Osteocyte (in vitro differentiated cells): ENCODE measurements at regions not wholly inside any gene's neighbourhood (a gene's known extent, or its start where the extent isn't known, plus 50 kb on each side); places are given as distances from the start of the nearest gene placed in this dataset.
A peak's percentile ranks its signal among the peaks of the same experiment; 100 is the strongest.

Experiments used
- DNase-seq: peaks from one replicate; pipeline ENCODE4 v3.0.0; 2021; ENCODE audit warnings: mixed read lengths; ENCODE audit not compliant: unreplicated experiment; ENCODE audit errors: extremely low spot score
- H3K27ac Mint-ChIP-seq: one replicate; pipeline ENCODE4 v1.8.0; 2021; ENCODE audit warnings: mild to moderate bottlenecking, mixed read lengths; ENCODE audit not compliant: unreplicated experiment
- H3K27me3 Mint-ChIP-seq: one replicate; pipeline ENCODE4 v1.8.0; 2021; ENCODE audit warnings: mixed read lengths; ENCODE audit not compliant: unreplicated experiment
- H3K36me3 Mint-ChIP-seq: one replicate; pipeline ENCODE4 v1.8.0; 2021; ENCODE audit warnings: mixed read lengths; ENCODE audit not compliant: unreplicated experiment
- H3K4me1 Mint-ChIP-seq: one replicate; pipeline ENCODE4 v1.8.0; 2021; ENCODE audit warnings: mixed read lengths; ENCODE audit not compliant: unreplicated experiment
- H3K4me3 Mint-ChIP-seq: one replicate; pipeline ENCODE4 v1.8.0; 2021; ENCODE audit warnings: mild to moderate bottlenecking, moderate library complexity, mixed read lengths; ENCODE audit not compliant: unreplicated experiment
- H3K9me3 Mint-ChIP-seq: one replicate; pipeline ENCODE4 v1.8.0; 2021; ENCODE audit warnings: mixed read lengths; ENCODE audit not compliant: unreplicated experiment
- TF ChIP-seq, protein P1 (sequence below): fragments of 200-600 bp; sonication (generic); IDR thresholded peaks from 2 replicates; pipeline ENCODE4 v1.5.0; 2021; ENCODE audit warnings: antibody characterized with exemption, mild to moderate bottlenecking, moderate library complexity

DNA sequence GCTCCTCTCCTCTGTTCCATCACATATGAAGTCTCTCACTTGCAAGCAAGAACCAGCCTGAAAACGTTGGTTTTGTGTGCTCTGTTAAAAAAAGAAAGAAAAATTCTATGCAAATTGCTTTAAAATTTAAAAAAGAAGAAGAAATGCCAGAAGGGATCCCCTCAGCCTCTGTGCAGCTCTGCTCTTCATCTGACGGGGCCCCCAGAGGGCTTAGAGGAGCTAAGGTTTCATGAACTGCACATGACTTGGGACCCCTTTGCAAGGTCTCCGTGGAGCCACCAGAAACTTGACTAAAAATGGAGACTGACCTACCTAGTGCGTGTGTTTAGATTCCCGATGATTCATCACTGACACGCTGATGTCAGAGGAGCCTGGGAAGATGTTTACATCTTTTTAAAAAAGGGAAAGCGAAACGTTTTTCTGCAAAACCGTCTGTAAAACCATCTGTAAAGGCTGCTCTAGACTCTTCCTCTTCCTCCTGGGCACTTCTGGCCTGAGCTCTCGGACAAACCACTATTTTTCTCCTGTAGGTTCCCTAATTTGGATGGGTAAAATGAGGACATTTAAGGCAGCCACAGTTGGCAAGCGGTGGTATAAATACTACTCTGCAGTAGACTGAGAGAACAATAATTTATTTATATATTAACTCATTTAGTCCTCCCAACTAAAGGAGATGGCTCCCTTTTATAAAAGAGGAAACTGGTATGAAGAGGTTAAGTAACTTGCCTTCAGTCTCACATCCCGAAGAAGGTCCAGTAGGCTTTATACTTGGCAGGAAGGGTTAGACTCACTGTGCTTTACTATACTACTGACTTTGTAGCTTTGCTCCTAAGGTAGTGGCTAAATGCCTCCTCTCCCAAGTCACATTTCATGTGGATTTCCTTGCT, 67.2 kb upstream of the POLG start:
- H3K9me3 Mint-ChIP-seq, result no peaks in the 10 kb centered on the region
- no peaks in the 10 kb centered on the region for H3K36me3 Mint-ChIP-seq
- no peak for DNase-seq
- TF ChIP-seq, protein P1, sequence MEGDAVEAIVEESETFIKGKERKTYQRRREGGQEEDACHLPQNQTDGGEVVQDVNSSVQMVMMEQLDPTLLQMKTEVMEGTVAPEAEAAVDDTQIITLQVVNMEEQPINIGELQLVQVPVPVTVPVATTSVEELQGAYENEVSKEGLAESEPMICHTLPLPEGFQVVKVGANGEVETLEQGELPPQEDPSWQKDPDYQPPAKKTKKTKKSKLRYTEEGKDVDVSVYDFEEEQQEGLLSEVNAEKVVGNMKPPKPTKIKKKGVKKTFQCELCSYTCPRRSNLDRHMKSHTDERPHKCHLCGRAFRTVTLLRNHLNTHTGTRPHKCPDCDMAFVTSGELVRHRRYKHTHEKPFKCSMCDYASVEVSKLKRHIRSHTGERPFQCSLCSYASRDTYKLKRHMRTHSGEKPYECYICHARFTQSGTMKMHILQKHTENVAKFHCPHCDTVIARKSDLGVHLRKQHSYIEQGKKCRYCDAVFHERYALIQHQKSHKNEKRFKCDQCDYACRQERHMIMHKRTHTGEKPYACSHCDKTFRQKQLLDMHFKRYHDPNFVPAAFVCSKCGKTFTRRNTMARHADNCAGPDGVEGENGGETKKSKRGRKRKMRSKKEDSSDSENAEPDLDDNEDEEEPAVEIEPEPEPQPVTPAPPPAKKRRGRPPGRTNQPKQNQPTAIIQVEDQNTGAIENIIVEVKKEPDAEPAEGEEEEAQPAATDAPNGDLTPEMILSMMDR, result no peak
- peaks cover 21% of the 10 kb centered on the region for H3K4me1 Mint-ChIP-seq
- H3K4me3 Mint-ChIP-seq, result no peak overlapping the region
- H3K27me3 Mint-ChIP-seq, result peaks cover 85% of the 10 kb centered on the region
- H3K27ac Mint-ChIP-seq, result no peak overlapping the region

GRCh38 chr15:89400782-89401545, 66.3 kb upstream of the POLG start:
- Mint-ChIP-seq H3K4me1 (peaks cover 12% of the 10 kb centered on the region), H3K9me3 (no peaks in the 10 kb centered on the region), H3K27ac (no peak overlapping the region), H3K4me3 (no peak overlapping the region), H3K36me3 (no peaks in the 10 kb centered on the region), H3K27me3 (peaks cover 84% of the 10 kb centered on the region)
- TF ChIP-seq, protein P1, result no peak
- no peak for DNase-seq

DNA sequence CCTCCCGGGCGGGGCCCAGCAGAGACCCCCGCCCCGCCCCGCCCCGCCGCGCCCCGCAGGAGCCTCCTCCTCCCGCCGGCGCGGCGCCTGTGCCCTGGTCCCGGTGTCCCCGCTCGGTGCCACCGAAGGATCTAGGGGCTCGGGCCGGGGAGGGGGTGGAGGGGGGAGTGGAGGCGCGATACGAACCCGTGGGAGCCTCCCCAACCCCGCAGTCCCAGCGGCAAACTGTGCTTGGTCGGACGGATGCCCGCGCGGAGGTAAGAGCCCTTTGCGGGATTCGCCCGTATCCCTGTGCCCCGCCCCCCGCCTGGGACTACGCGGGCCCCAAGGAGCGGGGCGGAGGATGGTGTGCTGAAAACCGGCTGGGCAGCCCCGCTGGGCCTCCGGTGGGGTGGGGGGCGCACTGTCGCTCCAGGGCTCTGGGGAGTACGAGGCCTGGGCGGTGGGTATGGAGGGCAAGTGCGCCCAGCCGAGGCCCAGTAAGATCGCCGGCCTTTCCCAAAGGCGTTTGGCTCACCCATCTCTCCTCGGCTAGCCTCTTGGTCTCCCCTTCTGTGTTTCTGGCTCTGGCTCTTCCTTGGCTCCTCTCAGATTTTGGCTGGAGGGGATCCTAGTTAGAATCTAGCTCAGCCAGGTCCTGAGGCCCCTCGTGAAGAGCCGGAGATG, 65.6 kb upstream of the POLG start:
- Mint-ChIP-seq H3K36me3 (no peaks in the 10 kb centered on the region), H3K9me3 (no peaks in the 10 kb centered on the region), H3K4me1 (peaks cover 10% of the 10 kb centered on the region), H3K4me3 (peak overlapping the region; percentile 62), H3K27me3 (peaks cover 79% of the 10 kb centered on the region), H3K27ac (no peak overlapping the region)
- no peak for DNase-seq
- TF ChIP-seq, protein P1, result no peak

DNA sequence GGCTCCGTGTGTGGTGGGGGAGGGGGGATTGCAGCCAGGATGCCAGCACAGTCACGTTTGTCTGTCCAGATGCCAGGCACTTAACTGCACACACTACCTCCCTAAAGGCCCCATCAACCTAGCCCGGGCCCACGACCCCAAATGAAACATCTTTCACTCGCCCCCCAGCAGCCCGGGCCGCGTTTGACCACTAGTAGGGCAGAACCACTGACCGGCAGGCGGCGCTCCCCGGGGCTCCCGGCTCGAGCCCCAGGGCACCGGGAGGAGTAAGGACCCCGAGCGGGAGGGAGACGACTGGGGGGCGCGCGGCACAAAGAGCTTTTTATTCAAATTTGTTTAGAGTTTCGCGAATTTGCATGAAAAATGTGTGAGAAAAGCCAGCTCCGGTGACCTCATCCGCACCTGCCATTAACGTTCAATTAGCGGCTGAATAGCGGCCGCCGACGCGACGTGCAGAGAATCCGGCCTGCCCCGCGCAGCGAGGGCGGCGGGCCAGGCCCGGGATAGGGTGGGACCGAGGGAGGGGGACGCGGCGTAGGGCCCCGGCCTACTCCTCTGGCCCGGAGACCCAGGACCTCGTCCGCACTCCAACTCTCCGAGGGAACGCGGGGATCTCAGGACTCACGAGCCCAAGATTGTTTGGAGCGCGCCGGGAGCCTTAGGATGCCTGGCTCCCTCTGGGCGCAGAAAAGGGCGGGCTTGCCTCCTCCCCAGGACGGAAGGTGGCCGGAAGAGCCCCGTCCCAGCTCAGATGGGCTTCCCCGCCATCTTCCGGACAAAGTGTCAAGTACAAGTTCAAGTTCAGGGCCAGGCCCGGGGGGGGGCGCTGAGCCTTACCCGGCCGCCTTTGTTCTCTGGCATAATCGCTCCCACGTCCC, 64.9 kb upstream of the POLG start:
- DNase-seq, result no peak
- peak overlapping the region; percentile 62 for H3K4me3 Mint-ChIP-seq
- peaks cover 79% of the 10 kb centered on the region for H3K27me3 Mint-ChIP-seq
- H3K36me3 Mint-ChIP-seq, result no peaks in the 10 kb centered on the region
- H3K9me3 Mint-ChIP-seq, result no peaks in the 10 kb centered on the region
- TF ChIP-seq, protein P1, result peak; percentile 46
- H3K4me1 Mint-ChIP-seq, result peaks cover 10% of the 10 kb centered on the region
- no peak overlapping the region for H3K27ac Mint-ChIP-seq
